ENCODE measurements at regions not wholly inside any gene's neighbourhood (a gene's known extent, or its start where the extent isn't known, plus 50 kb on each side); places are given as distances from the start of the nearest gene placed in this dataset.
"Not testable (repeated sequence)": the region's sequence is repeated elsewhere in the genome, so short reads cannot be mapped to it uniquely, and the experiment has no call there.

DNA sequence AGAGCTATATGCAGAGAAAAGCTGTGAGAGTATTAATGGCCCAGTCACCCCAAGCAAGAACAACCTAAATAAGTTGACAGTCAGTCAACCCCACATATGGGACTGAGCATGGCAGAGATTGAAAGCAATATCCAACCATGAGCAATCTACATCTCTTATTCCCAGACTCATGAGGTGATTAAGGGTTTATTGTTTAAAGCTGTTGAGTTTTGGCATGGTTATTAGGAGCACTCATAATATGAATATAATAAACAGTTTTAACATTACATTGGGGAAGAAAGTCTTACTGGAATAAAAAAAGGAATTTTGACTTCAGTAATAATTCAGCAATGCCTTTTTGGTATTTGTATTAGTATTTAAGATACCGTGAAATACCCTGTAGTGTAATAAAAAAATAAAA is 1627.4 kb downstream of the STIM2 start:
- TF ChIP-seq, protein P1, sequence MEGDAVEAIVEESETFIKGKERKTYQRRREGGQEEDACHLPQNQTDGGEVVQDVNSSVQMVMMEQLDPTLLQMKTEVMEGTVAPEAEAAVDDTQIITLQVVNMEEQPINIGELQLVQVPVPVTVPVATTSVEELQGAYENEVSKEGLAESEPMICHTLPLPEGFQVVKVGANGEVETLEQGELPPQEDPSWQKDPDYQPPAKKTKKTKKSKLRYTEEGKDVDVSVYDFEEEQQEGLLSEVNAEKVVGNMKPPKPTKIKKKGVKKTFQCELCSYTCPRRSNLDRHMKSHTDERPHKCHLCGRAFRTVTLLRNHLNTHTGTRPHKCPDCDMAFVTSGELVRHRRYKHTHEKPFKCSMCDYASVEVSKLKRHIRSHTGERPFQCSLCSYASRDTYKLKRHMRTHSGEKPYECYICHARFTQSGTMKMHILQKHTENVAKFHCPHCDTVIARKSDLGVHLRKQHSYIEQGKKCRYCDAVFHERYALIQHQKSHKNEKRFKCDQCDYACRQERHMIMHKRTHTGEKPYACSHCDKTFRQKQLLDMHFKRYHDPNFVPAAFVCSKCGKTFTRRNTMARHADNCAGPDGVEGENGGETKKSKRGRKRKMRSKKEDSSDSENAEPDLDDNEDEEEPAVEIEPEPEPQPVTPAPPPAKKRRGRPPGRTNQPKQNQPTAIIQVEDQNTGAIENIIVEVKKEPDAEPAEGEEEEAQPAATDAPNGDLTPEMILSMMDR (IDR thresholded peaks at IDR 0.05) = no peak
- H3K9me3 ChIP-seq = no peaks in the 10 kb centered on the region
- H3K36me3 ChIP-seq (ENCODE audit: low read depth) = no peaks in the 10 kb centered on the region
- intact Hi-C loops (cut with DNase I, micrococcal nuclease) = no loop called here
- ATAC-seq (no peak), DNase-seq (no peak)
- no peaks in the 10 kb centered on the region for H3K4me1 ChIP-seq (ENCODE audit: low read depth)
- no peak overlapping the region for H3K4me3 ChIP-seq

DNA sequence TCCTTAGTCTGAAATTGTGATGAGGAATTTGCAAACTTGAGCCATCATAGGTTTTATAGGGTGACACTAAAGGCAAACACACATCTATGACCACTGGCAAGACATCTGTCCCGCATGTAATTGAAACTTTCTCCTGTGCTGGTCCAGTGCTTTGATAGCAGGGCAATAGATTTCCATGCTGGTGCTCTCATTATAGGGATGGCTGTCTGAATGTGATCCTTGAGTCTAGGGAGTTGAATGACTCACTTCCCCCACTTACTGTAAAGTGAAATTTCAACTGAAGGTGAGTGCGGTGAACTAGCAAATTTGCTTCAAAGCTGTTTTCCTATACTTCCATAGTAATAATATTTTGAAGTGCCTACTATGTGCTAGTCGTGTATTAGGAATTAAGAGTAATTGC is 1630.0 kb downstream of the STIM2 start:
- intact Hi-C loops (cut with DNase I, micrococcal nuclease) = no loop called here
- TF ChIP-seq, protein P1 (IDR thresholded peaks at IDR 0.05) = no peak
- no peaks in the 10 kb centered on the region for H3K36me3 ChIP-seq (ENCODE audit: low read depth)

DNA sequence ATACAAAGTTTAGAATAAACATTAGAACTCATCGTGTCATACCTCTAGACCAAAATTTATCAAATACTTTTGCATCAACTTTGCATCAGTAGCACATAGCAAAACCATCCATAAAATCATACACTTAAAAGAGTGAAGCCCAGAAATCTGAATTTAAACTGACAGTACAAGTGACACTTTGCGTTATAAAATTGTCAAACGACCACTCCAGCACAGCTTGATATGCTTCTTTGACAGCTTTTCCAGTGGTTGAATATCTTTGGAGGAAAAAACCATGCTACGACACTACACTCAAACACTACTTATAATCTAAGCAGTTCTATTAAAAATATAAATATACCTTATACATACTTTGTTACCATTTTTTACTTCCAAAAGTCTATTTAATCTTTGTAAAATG is 1644.4 kb downstream of the STIM2 start:
- Histone ChIP-seq H3K4me1 (ENCODE audit: low read depth) (no peaks in the 10 kb centered on the region), H3K36me3 (ENCODE audit: low read depth) (no peaks in the 10 kb centered on the region), H3K9me3 (no peaks in the 10 kb centered on the region), H3K4me3 (no peak overlapping the region)
- intact Hi-C loops (cut with DNase I, micrococcal nuclease) = no loop called here
- TF ChIP-seq, protein P1 (IDR thresholded peaks at IDR 0.05) = no peak
- DNase-seq (no peak), ATAC-seq (no peak)

More for the DNA sequence above, 1630.0 kb downstream of the STIM2 start:
- H3K9me3 ChIP-seq = no peaks in the 10 kb centered on the region
- H3K4me3 ChIP-seq = no peak overlapping the region
- DNase-seq = no peak
- H3K4me1 ChIP-seq (ENCODE audit: low read depth) = no peaks in the 10 kb centered on the region
- no peak for ATAC-seq

DNA sequence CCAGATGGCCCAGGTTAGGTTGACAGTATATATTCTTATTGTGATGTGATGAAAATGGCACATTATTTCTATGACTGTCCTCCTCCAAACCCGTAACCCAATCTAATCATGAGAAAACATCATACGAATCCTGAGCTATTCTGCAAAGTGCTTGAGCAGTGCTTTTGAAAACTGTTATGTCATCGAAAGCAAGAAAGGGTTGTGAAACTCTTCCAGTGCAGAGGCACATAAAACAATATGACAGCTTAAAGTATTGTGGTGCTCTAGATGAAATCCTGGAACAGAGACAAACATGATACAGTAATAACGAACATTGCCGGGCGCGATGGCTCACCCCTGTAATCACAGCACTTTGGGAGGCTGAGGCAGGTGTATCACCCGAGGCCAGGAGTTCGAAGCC is 1648.0 kb downstream of the STIM2 start:
- no peaks in the 10 kb centered on the region for H3K36me3 ChIP-seq (ENCODE audit: low read depth)
- intact Hi-C loops (cut with DNase I, micrococcal nuclease) = no loop called here
- ATAC-seq = no peak

DNA sequence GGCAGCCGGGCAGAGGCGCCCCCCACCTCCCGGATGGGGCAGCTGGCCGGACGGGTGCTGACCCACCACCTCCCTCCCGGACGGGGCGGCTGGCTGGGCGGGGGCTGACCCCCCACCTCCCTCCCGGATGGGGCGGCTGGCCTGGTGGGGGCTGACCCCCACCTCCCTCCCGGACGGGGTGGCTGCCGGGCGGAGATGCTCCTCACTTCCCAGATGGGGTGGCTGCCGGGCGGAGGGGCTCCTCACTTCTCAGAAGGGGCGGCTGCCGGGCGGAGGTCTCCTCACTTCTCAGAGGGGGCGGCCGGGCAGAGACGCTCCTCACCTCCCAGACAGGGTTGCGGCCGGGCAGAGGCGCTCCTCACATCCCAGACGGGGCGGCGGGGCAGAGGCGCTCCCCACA is 1654.1 kb downstream of the STIM2 start:
- DNase-seq; intact Hi-C loops (cut with DNase I, micrococcal nuclease); H3K9me3 ChIP-seq; ATAC-seq; H3K4me3 ChIP-seq; H3K36me3 ChIP-seq (ENCODE audit: low read depth); H3K4me1 ChIP-seq (ENCODE audit: low read depth): not testable (repeated sequence)

More for the DNA sequence above, 1648.0 kb downstream of the STIM2 start:
- Histone ChIP-seq H3K9me3 (no peaks in the 10 kb centered on the region), H3K4me1 (ENCODE audit: low read depth) (no peaks in the 10 kb centered on the region), H3K4me3 (no peak overlapping the region)
- TF ChIP-seq, protein P1 (IDR thresholded peaks at IDR 0.05) = no peak
- no peak for DNase-seq

DNA sequence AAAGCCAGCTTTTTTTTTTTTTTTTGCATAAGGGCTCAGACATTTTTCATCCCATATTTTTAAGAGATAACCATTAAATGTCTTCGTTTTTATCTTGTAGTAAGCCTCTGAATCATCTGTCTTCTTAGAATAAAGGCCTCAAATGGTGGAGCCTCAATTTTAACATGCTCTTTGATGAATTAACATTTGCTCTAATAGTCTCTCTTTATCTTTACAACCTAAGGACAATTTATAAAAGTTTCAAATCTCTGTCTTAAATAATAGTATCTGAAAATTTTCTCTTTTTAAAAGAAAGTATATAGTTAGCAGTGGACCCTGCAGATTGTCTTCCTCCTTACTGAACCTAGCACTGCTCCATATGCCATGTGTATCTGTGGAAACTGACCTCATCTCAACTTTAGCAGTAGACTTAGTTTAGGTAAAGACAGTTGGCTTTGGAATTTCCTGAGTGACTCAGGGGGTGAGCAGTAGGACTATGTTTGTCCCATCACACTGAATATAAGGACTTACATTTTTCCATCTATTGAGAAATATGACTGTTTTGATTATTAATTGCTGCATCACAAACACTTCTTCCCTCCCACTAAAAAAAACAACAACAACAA is 1658.0 kb downstream of the STIM2 start:
- intact Hi-C loops (cut with DNase I, micrococcal nuclease) = no loop called here
- ATAC-seq (no peak), DNase-seq (no peak)
- Histone ChIP-seq H3K4me3 (no peak overlapping the region), H3K36me3 (ENCODE audit: low read depth) (no peaks in the 10 kb centered on the region), H3K9me3 (no peaks in the 10 kb centered on the region), H3K4me1 (ENCODE audit: low read depth) (no peaks in the 10 kb centered on the region)
- TF ChIP-seq, protein P1 (IDR thresholded peaks at IDR 0.05) = no peak

Measured in mucosa of descending colon (tissue), 3 donors.